SK-N-SH treated with all-trans-retinoic acid at 6 μM for 48 hours (cell line): ENCODE measurements at regions not wholly inside any gene's neighbourhood (a gene's known extent, or its start where the extent isn't known, plus 50 kb on each side); places are given as distances from the start of the nearest gene placed in this dataset.

Source experiments
- CREB5 ChIP-seq: fragments of 250-450 bp; sonication (Bioruptor Pico); IDR thresholded peaks from 2 replicates; pipeline ENCODE4 v1.5.1; 2020; ENCODE audit warnings: low read depth, mild to moderate bottlenecking, moderate library complexity
- ESRRG ChIP-seq: fragments of 250-450 bp; sonication (Bioruptor Pico); IDR thresholded peaks from 2 replicates; pipeline ENCODE4 v1.6.1; 2021; ENCODE audit warnings: mild to moderate bottlenecking
- PATZ1 ChIP-seq: fragments of 250-450 bp; sonication (Bioruptor Pico); IDR thresholded peaks from 2 replicates; pipeline ENCODE4 v1.8.0; 2020; ENCODE audit warnings: mild to moderate bottlenecking, moderate library complexity, borderline replicate concordance
- SNAI2 ChIP-seq: fragments of 250-450 bp; sonication (Bioruptor Pico); IDR thresholded peaks from 2 replicates; pipeline ENCODE4 v1.5.0; 2020; ENCODE audit warnings: mild to moderate bottlenecking, moderate library complexity
- ZC3H10 ChIP-seq: fragments of 250-450 bp; sonication (Bioruptor Pico); IDR thresholded peaks from 2 replicates; pipeline ENCODE4 v1.5.1; 2021; ENCODE audit warnings: mild to moderate bottlenecking, moderate library complexity
- ZNF565 ChIP-seq: fragments of 450-650 bp; formaldehyde crosslinking; conservative IDR thresholded peaks from 2 replicates; pipeline ENCODE4 v1.5.0; 2020; ENCODE audit warnings: low read depth, mild to moderate bottlenecking, moderate library complexity

GRCh38 chr14:97942921-97943320 is 1145.7 kb downstream of the VRK1 start:
- no peak for TF ChIP-seq SNAI2
- TF ChIP-seq ZC3H10: no peak
- TF ChIP-seq ESRRG: no peak
- no peak for TF ChIP-seq PATZ1 (CRISPR knock-in tag)
- no peak for TF ChIP-seq ZNF565 (CRISPR knock-in tag)
- TF ChIP-seq CREB5: no peak
